ENCODE measurements at regions not wholly inside any gene's neighbourhood (a gene's known extent, or its start where the extent isn't known, plus 50 kb on each side); places are given as distances from the start of the nearest gene placed in this dataset.

DNA sequence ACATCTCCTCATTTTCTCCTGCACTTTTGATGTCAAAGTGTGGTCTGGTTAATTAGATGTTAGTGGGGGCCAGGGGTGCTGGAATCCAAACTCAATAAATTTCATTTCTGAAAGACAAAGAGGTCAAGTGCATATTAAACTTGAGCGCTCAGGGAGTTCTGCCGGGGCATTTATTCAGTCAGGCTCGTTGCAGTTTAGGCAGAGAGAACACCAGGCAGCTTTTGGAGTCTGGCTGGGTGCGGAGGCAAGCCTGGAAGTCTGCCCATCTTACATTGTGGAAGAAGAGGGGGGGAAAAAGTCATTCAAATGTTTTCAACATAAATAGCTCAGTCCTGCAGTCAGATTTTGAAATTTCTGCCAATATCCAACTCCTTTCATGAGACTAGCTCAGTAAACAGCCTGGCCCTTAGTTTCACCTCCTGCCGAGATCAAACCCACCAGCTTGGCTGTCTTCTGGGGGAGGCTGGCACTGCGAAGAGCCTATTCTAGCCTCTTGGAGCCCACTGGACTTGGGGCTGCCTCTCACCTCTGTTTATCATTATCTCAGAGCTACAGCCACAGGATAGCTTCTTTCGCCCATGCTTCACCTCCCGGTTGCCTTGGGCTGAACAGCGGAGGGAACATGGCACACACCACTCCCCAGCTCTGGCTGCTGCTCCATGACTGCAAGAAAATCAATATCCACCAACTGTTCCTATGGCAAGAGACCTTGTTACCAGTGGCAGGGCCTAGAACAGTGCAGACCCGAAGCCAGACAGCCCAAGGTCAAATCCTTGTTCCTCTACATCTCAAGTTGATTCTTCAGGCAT lies 177.4 kb upstream of the CDH5 start:
- TF ChIP-seq, protein P1, sequence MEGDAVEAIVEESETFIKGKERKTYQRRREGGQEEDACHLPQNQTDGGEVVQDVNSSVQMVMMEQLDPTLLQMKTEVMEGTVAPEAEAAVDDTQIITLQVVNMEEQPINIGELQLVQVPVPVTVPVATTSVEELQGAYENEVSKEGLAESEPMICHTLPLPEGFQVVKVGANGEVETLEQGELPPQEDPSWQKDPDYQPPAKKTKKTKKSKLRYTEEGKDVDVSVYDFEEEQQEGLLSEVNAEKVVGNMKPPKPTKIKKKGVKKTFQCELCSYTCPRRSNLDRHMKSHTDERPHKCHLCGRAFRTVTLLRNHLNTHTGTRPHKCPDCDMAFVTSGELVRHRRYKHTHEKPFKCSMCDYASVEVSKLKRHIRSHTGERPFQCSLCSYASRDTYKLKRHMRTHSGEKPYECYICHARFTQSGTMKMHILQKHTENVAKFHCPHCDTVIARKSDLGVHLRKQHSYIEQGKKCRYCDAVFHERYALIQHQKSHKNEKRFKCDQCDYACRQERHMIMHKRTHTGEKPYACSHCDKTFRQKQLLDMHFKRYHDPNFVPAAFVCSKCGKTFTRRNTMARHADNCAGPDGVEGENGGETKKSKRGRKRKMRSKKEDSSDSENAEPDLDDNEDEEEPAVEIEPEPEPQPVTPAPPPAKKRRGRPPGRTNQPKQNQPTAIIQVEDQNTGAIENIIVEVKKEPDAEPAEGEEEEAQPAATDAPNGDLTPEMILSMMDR (IDR thresholded peaks at IDR 0.05) = no peak

DNA sequence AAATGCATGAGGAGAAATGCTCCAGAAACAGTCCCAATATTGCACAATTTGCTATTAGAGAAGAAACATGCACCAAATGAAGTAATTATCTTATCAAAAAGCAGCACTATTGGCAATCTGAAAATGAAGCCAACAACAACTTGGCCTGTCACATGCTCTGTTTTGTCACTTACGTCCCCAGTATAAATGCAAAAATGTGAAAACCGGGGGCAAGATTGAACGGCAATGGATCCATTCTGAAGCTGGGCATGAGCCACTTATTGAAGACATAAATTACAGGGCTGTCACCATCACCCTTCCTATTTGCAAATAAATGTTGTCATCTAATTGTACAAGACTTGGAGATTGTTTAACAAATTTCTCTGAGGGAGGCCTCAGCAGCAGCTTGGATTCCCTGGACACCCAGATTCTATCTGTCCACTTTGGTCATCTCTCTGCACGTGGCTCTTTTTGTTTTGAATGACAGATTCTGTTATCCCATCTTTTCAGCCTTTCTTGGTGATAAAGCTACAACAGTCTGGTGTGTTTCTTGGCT lies 180.2 kb upstream of the CDH5 start:
- TF ChIP-seq, protein P1 (IDR thresholded peaks at IDR 0.05) = no peak

DNA sequence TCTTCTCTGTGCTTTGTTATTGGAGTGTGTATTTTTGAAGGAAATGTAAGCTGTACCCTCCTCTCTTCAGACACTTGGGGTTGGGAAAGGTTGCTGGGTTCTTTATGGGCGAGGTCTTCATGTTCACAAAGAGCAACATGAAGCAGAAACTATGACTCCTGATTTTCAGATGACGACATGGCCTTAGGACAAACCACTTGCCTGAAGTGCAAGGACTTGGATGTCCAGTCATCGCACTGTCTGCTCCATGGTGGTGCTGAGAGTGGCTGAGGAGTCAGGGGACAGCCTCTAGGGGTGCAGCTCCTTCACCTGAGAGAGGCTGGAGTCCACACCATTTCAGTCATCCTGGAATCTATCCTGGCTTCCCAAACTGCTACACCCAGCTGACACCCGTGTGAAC lies 183.9 kb upstream of the CDH5 start:
- TF ChIP-seq, protein P1 (IDR thresholded peaks at IDR 0.05) = no peak

- TF ChIP-seq, protein P1 (IDR thresholded peaks at IDR 0.05) = no peak
Measured at GRCh38 chr16:66176731-66177130, 189.8 kb upstream of the CDH5 start.

DNA sequence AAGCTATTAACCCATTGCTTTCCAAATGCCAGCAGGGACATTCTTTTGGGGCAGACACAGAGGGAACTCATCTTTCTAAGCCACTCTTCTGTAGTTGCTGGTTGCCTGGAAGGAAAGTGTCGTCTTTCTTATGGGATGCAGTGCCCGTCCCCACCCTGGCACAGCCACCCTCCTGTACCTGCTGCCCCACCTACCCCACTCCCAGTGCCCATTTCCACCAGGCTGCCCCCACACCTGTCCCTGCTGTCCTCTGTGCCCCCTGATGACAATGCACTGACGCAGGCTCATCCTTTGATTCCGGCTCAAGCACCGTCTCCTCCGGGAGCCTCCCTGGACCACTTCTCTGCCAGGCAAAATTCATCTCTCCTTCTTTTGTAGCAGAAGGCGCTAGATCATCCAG lies 190.4 kb upstream of the CDH5 start:
- TF ChIP-seq, protein P1 (IDR thresholded peaks at IDR 0.05) = no peak

GRCh38 chr16:66175636-66176035 lies 190.9 kb upstream of the CDH5 start:
- TF ChIP-seq, protein P1 (IDR thresholded peaks at IDR 0.05) = no peak

- TF ChIP-seq, protein P1 (IDR thresholded peaks at IDR 0.05) = no peak
Measured at GRCh38 chr16:66175058-66175457, 191.4 kb upstream of the CDH5 start.
